Stimulated activated CD8-positive, alpha-beta memory T cell treated with anti-CD3 and anti-CD28 coated beads, Interleukin-7, amount 100 ng/mL, for 4 hours (primary cell): ENCODE measurements at regions not wholly inside any gene's neighbourhood (a gene's known extent, or its start where the extent isn't known, plus 50 kb on each side); places are given as distances from the start of the nearest gene placed in this dataset.

Experiments
- DNase-seq, 2 donors: peaks; one replicate each; pipeline ENCODE4 v3.0.0-alpha.2; 2020; ENCODE audit warnings: low read depth in 2 of 2

DNA sequence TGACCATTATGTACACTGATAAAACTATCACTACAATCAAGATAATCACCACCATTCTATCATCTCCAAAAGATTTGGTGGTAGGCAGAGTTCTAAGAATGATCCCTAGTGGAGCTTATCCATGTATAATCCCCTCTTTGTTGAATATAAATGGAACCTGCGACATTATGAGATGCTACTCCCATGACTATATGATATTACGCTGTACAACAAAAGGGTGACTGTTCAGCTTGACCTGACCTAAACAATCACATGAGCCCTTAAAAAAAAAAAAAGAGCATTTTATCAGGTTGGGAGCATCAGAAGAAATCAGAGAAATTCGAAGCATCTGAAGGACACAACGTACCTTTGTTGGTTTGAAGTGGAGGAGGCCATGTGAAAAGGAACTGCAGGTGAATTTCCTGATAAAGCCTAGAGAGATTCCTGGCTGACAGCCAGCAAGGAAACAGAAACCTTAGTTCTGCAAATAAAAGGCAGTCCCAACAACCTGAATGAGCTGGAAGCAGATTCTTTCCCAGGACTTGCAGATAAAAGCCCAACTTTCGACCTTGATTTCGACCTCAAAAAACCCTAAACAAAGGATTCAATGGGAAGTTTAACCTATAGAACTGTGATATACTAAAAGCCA is 270.7 kb downstream of the ADRA2A start:
- no peak for DNase-seq

DNA sequence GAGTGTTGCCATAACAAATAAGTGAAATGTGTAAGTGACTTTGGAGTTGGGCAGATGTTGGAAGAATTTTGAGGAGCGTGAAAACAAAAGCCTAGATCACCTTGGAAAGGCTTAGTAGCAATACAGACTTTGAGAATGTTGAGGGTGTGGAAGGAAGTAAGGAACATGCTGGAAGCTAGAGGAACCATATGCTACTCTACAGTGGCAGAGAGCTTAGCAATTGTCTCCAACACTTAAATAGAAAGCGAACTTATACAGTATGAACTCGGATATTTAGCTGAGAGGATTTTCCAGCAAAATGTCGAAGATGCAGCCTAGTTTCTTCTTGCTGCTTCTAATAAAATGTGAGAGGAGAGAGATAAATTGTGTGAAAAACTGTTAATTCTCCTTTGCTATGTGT is 271.2 kb downstream of the ADRA2A start:
- DNase-seq: no peak

DNA sequence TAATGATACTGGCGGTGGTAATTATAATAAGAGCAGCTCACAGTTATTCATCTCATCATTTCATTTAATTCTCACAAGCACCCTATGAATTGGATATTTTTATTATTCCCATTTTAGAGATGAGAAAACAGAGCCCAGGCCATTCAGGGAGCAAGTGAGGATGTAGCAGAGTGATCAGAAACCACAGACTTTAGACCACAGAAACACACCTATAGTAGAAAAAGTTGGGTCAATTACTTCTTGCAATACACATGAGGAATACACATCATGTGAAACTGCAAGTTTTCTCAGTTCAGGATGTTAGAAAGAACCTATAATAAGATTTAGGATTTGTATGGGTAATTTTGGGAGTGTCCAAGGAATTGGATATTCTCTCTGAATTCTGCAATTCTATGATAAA is 278.0 kb downstream of the ADRA2A start:
- DNase-seq: no peak

DNA sequence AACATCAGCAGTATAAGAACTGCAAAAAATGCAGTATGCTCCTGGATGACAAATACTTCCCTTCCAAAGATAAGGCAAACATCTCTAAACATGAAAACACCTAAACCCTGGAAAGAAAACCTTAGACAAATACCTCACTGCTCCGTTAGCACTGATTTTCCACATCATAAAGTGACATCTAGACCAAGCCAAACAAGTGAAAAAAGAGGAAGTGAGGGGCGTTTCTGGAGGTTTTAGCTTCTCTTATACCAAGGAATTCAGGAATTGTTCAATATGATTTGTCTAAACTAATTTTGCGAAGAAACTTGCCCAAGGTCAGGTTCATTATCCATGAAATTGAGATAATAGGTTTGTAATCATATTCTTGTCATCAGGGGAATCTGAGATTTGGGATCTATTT is 279.7 kb downstream of the ADRA2A start:
- no peak for DNase-seq

DNA sequence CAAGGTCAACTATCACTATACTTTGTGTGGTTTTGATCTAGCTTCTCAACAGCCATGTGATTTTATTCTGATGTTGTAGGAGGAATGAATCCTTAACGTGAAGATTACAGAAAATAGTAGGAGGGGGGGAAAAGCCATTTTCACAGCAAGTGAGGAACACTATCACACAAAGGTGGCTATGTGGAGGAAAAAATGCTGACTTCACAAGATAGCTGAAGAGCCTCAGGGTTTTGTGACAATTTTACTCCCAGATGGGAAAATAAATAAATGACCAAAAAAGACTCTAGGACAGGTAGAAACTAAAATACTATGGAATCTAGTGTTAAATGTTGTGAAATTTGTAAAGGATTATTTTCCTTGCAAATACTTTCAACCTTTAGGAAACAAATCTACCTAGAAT is 281.0 kb downstream of the ADRA2A start:
- no peak for DNase-seq

DNA sequence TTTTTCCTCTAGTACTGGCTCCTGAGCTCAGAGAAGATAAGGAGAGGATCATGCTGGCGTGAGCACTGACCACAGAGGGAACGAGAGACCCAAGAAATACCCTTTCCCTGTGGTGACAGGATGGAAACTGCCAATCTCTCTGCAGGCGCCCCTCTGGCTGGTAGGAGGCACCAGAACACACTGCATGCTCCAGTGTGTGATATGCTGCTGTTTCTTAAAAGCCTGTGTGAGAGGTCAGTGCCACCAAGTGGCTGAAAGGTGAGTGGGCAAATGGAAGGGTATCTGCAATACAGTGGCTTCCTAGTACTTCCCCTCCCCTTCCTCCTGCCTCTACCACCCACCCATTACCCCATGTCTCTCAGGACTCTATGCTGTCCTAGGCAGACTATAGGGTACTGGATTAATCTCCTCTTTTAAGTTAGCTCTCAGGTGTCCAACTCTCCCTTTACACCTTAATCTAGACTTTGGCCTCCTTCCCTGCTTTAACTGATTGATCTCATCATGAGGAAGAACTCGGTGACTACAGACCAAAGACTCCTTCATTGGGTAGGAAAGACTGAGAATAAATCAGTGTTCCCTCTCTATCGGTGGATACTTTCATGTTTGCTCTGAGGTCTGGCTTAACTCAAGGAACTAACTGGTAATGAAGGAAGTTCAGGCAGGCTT is 283.6 kb downstream of the ADRA2A start:
- DNase-seq: no peak

DNA sequence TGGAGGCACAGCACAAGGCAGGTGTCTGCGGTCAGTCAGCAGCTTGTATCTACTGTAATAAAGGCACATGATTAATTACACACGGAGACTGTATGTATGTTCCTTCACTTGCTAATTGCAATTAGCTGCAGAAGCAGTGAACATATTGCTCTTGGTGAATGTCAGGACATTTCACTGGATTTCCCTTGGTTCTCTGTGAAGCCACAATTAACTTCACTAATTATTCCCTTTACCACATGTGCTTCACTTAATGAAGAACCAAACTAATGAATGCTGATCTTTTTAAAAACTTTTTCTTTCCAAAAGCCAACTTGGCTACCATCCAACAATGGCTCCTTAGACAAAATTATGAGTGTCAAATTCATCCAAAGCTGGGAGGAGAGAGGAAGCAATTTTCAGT is 290.7 kb downstream of the ADRA2A start:
- DNase-seq: no peak

DNA sequence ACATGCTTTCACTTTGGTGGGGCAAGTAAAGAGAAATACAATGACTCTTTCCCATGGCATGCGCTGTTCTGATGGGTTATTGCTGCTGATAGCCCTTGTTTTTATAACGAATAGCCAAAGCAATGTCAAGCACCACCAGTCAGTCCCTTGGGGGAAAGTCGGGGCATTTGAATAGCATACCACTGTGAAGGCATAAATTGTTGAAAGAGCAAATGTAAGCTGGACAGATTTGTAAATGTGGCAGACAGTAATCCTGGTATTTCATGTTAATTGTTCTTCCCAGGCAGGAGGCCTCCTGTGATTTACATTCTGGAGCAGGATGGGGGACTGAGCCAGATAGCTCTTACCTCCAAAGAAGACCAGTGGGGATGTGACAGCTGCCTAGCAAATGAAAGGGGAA is 293.3 kb downstream of the ADRA2A start:
- no peak for DNase-seq

DNA sequence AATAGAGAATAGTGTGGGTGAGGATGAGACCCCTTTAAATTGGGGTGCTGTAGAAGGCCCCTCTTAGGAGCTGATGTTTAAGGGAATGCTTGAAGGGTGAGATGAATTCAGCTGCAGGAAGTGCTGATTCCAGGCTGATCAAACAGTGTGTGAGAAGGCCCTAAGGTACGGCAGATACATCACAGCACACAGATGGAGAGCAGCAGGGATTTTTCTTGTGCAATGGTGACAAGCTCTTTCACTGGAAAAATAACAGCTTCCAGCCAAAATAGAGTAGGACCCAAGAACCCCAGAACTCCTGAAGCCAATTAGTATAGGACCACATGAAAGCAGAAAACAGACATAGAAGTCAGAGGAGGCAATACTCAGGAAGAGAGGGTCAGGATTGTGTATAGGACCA is 296.9 kb downstream of the ADRA2A start:
- DNase-seq: no peak

DNA sequence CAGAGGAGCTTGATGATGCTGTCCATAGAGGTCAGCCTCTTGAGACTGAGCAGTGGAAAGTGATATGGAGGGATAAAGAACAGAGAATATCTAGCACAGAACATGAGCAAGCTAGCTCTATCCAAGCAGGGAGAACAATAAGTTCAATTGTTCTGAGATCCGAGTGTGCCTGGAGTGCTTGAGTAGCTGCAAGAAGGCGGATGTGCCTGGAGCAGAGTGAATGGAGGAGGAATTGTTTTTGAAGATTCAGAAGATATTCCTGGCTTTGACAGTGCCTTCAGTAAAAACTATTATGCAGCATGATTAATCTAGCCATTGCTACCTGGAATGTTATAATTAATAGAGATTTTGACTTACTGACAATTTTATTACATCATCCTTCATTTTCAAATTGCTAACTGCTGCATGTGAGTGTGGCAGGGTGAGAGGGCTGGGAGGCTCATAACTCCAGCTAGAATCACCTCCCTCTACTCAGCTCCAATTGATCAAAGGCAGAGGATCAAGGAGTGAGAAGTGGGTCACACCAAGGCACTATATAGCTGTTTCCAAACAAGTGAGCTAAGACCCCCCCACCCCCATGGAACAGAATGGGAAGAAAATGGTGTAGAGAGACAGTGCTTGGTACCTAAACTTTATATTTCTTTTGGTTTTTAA is 302.8 kb downstream of the ADRA2A start:
- no peak for DNase-seq

DNA sequence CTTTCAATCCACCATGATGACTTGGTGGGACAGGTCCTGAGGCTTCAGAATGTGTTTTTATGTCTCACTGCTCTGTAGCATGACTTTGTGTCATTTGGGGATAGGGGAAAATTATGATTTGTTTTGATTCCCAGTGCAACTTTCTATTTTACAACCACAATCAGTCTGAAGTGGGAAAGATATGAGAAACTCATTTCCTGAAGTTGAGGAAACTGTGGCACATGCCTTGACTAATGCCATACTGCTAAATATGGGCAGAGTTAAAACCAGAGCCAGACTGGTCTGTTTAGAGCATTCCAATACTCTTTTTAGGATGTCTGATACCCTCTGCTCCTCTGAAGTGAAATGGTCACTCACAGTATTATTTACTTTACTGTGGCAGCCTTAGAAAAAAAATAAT is 307.7 kb downstream of the ADRA2A start:
- DNase-seq: no peak

DNA sequence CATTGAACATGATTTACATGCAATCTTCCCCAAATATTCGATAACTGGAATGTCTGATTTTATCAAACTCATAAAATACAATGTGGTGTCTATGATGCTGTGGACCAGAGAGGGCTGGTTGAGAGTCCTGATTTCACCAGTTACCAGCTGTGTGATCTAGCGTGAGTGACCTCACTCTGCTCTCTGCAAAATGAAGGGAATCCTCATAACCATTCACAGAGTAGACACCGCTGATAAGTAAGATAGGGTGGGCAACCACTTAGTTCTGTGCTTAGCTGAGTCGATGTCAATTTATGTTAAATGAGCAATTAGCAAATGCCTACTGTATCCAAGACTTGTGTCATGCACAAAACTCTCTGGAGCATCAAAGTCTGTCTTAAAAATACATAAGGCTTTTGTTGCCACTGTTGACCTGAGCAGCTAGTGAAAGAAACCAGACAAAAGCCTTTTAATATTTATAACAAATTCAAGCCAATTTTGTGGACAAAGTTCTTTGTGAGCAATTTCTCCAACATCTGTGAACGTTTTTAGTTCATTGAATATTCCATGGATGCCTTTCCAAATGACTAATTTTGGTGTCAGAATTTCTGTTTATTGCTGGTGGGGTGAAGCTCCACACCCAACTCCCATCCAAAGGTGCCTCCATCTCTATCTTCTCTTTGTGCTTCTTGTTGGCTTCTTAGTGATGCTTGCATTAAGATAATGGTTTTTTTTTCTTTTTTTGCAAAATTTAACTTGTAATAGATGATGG is 314.2 kb downstream of the ADRA2A start:
- DNase-seq: no peak

DNA sequence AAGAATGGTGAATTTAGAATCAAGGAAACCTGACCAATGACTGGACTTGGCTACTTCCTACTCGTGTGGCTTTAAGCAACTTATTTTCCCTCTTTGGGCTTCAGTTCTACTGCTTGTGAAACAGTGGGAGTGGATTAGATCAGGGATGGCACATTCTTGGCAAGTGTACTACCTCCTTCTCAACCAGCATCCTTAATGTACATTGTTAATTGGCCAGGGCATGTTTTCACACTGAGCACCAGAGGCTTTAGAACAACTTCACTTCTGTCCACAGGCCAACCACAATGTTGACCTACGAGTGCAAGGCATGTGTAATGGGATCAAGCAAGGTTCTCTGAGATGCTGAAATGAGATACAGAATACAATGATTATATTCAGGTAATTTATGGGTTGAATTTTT is 315.3 kb downstream of the ADRA2A start:
- DNase-seq: no peak

DNA sequence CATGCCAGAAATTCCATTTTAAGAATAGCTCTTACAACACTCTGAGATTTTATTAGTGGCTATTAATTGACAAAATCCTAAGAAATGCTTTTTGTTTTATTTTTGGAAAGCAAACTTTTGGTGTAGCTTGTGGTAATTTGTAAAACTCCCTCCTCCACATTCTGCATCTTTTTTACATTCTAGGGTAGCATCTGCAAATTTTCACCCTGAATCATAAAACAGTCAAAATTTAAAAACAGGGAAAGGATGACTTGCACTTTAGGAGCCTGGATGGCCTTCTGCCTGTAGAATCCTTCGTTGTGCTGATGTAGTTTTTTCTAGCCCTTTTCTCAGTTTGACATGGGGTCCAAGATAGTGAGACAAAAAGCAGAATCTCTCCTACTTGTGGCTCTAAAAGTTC is 316.1 kb downstream of the ADRA2A start:
- no peak for DNase-seq

DNA sequence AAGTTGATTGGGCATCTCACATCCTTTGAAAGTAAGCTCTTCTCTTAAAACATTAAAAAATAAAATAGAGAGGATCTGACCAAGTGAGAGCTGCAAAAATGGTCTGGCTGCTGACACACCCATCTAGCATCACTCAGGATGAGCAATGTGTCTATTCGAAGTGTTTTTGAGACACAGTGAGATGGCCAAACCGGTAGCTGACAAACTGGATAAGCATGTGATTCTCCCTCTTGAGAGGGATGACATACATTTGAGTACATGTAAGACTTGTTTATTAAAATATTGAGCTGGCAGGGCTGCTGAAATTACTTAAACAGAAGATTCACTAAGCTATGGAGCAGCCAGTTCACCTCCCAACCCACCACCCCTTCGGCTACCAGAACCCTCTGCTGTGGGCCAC is 333.9 kb downstream of the ADRA2A start:
- no peak for DNase-seq

DNA sequence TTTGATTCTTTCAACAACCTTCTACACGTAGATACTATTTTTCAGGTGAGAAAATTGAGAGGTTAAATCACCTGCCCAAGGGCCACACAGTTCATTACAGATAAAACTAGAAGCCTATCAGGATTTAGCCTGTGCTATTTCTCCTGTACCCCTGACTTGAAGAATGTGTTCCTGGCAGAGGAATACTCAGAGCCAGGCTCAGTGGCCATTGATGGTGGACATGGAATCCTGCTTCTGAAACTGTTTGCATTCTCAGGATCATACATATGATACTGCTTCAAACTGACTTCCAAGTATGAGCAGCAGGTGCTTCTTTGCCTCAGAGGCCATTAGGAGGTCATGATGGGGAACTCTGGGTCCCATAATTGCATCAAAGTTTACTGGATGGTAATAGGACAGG is 348.6 kb downstream of the ADRA2A start:
- no peak for DNase-seq

DNA sequence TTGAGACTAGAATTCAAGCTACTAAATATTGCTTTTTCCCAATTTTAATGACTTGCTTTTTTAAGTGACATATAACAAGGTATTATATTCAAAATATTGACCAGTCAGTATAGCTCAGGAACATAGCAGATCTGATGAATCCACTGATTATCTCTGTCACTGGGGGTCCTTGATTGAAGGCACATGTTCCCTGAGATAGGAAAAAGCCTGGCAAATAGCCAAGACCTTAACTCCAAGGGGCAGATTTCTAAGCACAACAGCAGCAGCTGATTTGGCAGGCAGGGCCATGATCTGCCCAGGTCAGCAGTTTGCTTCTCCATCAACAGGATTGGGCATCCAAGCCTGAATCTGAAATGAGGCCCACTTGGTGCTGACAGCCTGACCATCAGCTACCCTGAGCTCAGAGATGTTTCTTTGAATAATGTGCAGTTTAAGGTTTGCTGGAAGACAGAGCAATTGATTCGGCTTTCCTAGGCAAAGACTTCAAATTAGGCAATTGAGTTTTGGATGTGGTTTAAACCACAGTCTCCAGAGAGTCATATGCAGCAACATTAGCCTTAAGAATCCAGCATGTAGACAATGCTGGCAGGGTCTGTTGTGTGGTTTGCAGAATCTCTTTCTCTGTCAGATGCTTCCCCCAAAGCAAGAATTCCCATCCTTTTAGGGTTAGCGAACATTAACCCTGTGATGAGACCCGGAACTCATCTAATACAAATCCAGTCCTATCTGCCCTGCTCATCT is 352.6 kb downstream of the ADRA2A start:
- no peak for DNase-seq

DNA sequence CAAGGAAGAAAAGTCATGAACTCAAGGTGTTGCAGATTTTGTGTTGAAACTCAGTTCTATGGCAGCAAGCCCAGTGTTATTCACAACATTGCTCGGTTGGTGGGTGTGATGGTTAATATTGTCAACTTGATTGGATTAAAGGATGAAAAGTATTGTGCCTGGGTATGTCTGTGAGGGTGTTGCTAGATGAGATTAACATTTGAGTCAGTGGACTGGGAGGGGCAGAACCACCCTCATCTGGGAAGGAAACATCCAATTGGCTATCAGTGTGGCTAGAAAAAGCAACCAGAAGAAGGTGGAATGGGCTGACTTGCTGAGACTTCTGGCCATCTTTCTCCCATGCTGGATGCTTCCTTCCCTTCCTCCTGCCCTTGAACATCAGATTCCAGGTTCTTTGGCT is 353.2 kb downstream of the ADRA2A start:
- DNase-seq: no peak

DNA sequence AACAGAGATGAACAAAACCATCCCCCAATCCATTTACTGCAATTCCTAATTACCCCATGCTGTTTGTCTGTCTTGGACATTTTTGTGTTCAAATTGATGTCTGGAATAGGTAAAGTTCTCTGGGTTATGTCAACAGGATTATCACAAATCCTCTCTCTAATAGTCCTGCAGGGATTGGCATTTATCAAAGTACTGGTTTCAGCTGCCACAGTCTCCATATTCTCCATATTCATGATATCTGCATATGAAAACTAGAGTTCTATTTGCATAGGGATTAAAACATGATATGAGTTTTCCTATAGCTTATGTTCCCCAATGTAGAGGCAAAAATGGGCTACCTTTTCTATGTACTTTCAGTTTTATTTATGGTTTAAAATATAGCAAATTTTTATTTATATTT is 355.8 kb downstream of the ADRA2A start:
- DNase-seq: no peak

DNA sequence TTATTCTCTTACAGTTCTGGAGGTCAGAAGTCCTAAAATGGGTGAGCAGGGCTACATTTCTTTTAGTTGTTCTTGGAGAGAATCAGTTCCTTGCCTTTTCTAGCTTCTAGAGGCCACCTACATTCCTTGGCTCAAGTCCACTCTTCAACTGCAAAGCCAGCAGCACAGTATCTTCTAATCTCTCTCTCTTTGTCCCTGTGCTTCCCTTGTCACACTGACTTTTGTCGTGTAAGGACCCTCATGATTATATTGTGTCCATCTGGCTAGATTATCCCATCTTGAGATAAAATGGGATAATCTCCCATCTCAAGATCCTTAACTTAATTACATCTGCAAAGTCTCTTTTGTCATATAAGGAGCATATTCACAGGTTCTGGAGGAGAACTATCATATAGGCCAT is 359.0 kb downstream of the ADRA2A start:
- DNase-seq: no peak

DNA sequence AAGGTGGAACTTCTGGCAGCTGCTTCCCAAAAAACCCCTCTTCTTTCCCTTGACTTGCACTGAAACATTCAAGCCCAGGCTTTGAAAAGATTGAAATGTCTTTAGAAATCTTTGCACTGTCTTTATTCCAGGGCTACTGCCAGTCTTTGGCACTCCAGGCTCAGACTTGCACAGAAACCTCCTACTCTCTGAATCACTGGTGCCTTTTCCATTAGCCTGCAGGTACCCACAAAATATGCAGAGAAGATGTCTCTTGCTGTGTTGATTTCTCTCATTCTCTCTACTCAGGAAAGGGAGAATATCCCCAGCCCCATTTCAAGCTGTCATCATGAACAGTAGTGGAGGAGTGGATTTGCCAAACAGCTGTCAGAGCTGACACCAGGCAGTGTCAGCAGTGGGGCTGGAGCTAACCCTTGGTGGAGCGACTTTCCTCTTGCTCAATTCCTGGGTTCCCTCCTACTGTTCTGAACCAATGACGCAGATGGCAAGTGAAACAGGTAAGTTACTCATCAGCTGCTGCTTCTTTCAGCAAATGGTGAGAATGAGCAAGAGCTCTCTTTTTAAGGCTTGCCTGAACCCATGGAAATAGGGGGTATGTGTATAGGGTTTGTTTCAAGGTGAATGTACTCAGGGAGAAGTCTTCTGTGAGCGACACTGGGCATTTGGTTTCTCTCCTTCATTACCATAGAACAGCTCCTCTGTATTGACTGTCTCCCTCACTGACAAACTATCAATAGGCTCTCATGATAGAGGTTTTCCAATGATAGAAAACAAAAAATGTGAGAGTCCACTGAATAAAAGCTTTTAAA is 362.4 kb downstream of the ADRA2A start:
- no peak for DNase-seq
